ENCODE measurements at regions not wholly inside any gene's neighbourhood (a gene's known extent, or its start where the extent isn't known, plus 50 kb on each side); places are given as distances from the start of the nearest gene placed in this dataset.

GRCh38 chr7:8932751-8933150 is 499.3 kb downstream of the NXPH1 start:
- no peak overlapping the region for H2BK20ac ChIP-seq (ENCODE audit: low read depth, low read length)
- ATAC-seq (ENCODE audit: low read depth) = no peak
- H3K9me3 ChIP-seq (ENCODE audit: control insufficient read depth, insufficient read depth, low read length) = peaks cover 3% of the 10 kb centered on the region; the same call in 1 of the 2 replicates
- TF ChIP-seq SMC3 (IDR thresholded peaks at IDR 0.05; ENCODE audit: low read depth, low read length) (no peak), MXI1 (IDR thresholded peaks at IDR 0.05; ENCODE audit: borderline replicate concordance, low read depth, low read length) (no peak), BHLHE40 (IDR thresholded peaks at IDR 0.05; ENCODE audit: low read depth, low read length) (no peak), RFX5 (IDR thresholded peaks at IDR 0.05; ENCODE audit: low read depth, low read length) (no peak), RCOR1 (IDR thresholded peaks at IDR 0.05; ENCODE audit: insufficient replicate concordance, low read length) (no peak), POLR2A (IDR thresholded peaks at IDR 0.05; ENCODE audit: low read depth, low read length) (no peak), RAD21 (IDR thresholded peaks at IDR 0.05; ENCODE audit: low read length) (no peak), CHD1 (IDR thresholded peaks at IDR 0.05; ENCODE audit: low read depth, low read length) (no peak), CEBPB (IDR thresholded peaks at IDR 0.05; ENCODE audit: low read depth, low read length) (no peak), CTCF (conservative IDR thresholded peaks at IDR 0.05; ENCODE audit: low read depth, low read length) (no peak), USF2 (IDR thresholded peaks at IDR 0.05; ENCODE audit: low read depth, low read length) (no peak), MAZ (IDR thresholded peaks at IDR 0.05; ENCODE audit: borderline replicate concordance, low read depth, low read length) (no peak), FOS (IDR thresholded peaks at IDR 0.05; ENCODE audit: low read depth, low read length) (no peak), ELK1 (IDR thresholded peaks at IDR 0.05; ENCODE audit: borderline replicate concordance, low read depth, low read length) (no peak)
- no peak overlapping the region for H2BK120ac ChIP-seq (ENCODE audit: low read depth, low read length)
- CTCF ChIA-PET = no interaction called here
- DNase-seq = no peak
- no peak overlapping the region for H3K4ac ChIP-seq (ENCODE audit: low read depth, low read length)
- no peak overlapping the region for H4K91ac ChIP-seq (ENCODE audit: insufficient read depth, low read depth, low read length)
- no peak overlapping the region for H3K4me3 ChIP-seq (ENCODE audit: insufficient read depth, low read depth, low read length)
- H2AK5ac ChIP-seq (ENCODE audit: low read depth, low read length) = no peak overlapping the region
- no peak overlapping the region for H3K56ac ChIP-seq (ENCODE audit: extremely low read depth, insufficient read depth, low read length)
- H3K4me1 ChIP-seq (ENCODE audit: control insufficient read depth, insufficient read depth, low read length) = no peaks in the 10 kb centered on the region
- BruUV-seq (replicated peaks) = no TSS peak
- H3K14ac ChIP-seq (replicated peaks; ENCODE audit: low read depth, low read length) = no peak overlapping the region
- no peak overlapping the region for H3K9ac ChIP-seq (ENCODE audit: low read depth, low read length)
- intact Hi-C loops (cut with micrococcal nuclease) (no loop called here), in situ Hi-C loops (cut with MboI; ENCODE audit: low sequenced_read_pairs) (no loop called here), dilution Hi-C loops (cut with HindIII; ENCODE audit: low sequenced_read_pairs, unreplicated experiment) (no loop called here)
- H3K9me1 ChIP-seq (ENCODE audit: insufficient read depth, low read length) = no peaks in the 10 kb centered on the region
- no peak overlapping the region for H2BK15ac ChIP-seq (ENCODE audit: low read depth, low read length)
- H2BK5ac ChIP-seq (ENCODE audit: low read depth, low read length, poor library complexity, severe bottlenecking) = no peak overlapping the region
- H3K4me2 ChIP-seq (ENCODE audit: low read depth, low read length) = no peak overlapping the region
- H2AFZ ChIP-seq (replicated peaks; ENCODE audit: low read length, poor library complexity) = no peak overlapping the region
- H3K18ac ChIP-seq (ENCODE audit: low read depth, low read length) = no peak overlapping the region
- H3K23ac ChIP-seq (ENCODE audit: low read depth, low read length) = no peak overlapping the region
- POLR2A ChIA-PET (ENCODE audit: unreplicated experiment) = no interaction called here
- H3K79me1 ChIP-seq (ENCODE audit: low read depth in 1 of 2, low read length in 2 of 2) = no peaks in the 10 kb centered on the region
- H4K8ac ChIP-seq (ENCODE audit: low read depth in 2 of 2, low read length in 2 of 2) = no peak overlapping the region
- no CpG with 5 or more reads among the region's 2 CpGs for WGBS, 2 experiments (ENCODE audit: extremely low coverage in 2 of 2, insufficient read length in 1 of 2)
- no peaks in the 10 kb centered on the region for H4K20me1 ChIP-seq (ENCODE audit: insufficient read depth, low read length)
- H3K36me3 ChIP-seq (ENCODE audit: control insufficient read depth, insufficient read depth, low read length) = no peaks in the 10 kb centered on the region
- no peak overlapping the region for H4K5ac ChIP-seq (ENCODE audit: low read depth, low read length)
- H2AK9ac ChIP-seq (replicated peaks; ENCODE audit: low read depth, low read length, poor library complexity) = no peak overlapping the region
- H3K27ac ChIP-seq (ENCODE audit: insufficient read depth, low read length) = no peak overlapping the region
- H3K27me3 ChIP-seq (ENCODE audit: control insufficient read depth, insufficient read depth, low read length) = no peaks in the 10 kb centered on the region

All from IMR-90 (cell line).